Chondrocyte (in vitro differentiated cells): ENCODE measurements at regions not wholly inside any gene's neighbourhood (a gene's known extent, or its start where the extent isn't known, plus 50 kb on each side); places are given as distances from the start of the nearest gene placed in this dataset.
"Not testable (repeated sequence)": the region's sequence is repeated elsewhere in the genome, so short reads cannot be mapped to it uniquely, and the experiment has no call there.

Source experiments
- DNase-seq: peaks from one replicate; pipeline ENCODE4 v3.0.0; 2021; ENCODE audit warnings: mixed read lengths, low spot score
- H3K27ac Mint-ChIP-seq: one replicate; pipeline ENCODE4 v1.8.0; 2021; ENCODE audit warnings: mild to moderate bottlenecking, moderate library complexity, mixed read lengths; ENCODE audit not compliant: unreplicated experiment
- H3K27me3 Mint-ChIP-seq: 2 replicates; pipeline ENCODE4 v1.8.0; 2021; ENCODE audit warnings: low read depth, mixed read lengths
- H3K36me3 Mint-ChIP-seq: 2 replicates; pipeline ENCODE4 v1.8.0; 2021; ENCODE audit warnings: low read depth, mixed read lengths
- H3K4me1 Mint-ChIP-seq: 2 replicates; pipeline ENCODE4 v1.8.0; 2021; ENCODE audit warnings: low read depth, mild to moderate bottlenecking, mixed read lengths
- H3K4me3 Mint-ChIP-seq: one replicate; pipeline ENCODE4 v1.8.0; 2021; ENCODE audit warnings: mild to moderate bottlenecking, moderate library complexity, mixed read lengths; ENCODE audit not compliant: unreplicated experiment
- H3K9me3 Mint-ChIP-seq: 2 replicates; pipeline ENCODE4 v1.8.0; 2021; ENCODE audit warnings: low read depth, mixed read lengths
- CTCF ChIP-seq: fragments of 200-600 bp; sonication (generic); IDR thresholded peaks from 2 replicates; pipeline ENCODE4 v1.5.0; 2021; ENCODE audit warnings: antibody characterized with exemption, mild to moderate bottlenecking, moderate library complexity

GRCh38 chr5:63409737-63410136 is 552.5 kb downstream of the HTR1A start:
- no peak overlapping the region for H3K4me3 Mint-ChIP-seq
- H3K27ac Mint-ChIP-seq: no peak overlapping the region
- H3K9me3 Mint-ChIP-seq: no peaks in the 10 kb centered on the region
- H3K27me3 Mint-ChIP-seq: peaks cover 12% of the 10 kb centered on the region
- no peaks in the 10 kb centered on the region for H3K36me3 Mint-ChIP-seq
- no peak for DNase-seq
- no peak for TF ChIP-seq CTCF
- H3K4me1 Mint-ChIP-seq: no peaks in the 10 kb centered on the region

DNA sequence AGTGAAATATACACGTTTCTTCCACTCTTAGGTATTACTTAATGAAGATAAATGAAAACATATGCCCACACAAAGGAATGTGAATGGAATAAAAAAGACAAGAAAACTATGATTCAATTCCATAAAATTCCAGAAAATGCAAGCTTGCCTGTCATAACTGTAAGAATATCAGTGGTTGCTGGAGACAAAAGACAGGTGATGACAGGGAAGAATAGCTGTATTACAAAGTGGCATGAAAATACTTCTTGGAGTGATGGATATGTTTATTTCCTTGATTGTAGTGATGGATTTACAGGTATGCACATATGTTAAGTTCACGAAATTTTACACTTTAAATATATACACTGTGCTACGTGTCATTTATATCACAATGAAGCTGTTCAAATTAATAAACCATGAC is 553.3 kb downstream of the HTR1A start:
- no peak for TF ChIP-seq CTCF

DNA sequence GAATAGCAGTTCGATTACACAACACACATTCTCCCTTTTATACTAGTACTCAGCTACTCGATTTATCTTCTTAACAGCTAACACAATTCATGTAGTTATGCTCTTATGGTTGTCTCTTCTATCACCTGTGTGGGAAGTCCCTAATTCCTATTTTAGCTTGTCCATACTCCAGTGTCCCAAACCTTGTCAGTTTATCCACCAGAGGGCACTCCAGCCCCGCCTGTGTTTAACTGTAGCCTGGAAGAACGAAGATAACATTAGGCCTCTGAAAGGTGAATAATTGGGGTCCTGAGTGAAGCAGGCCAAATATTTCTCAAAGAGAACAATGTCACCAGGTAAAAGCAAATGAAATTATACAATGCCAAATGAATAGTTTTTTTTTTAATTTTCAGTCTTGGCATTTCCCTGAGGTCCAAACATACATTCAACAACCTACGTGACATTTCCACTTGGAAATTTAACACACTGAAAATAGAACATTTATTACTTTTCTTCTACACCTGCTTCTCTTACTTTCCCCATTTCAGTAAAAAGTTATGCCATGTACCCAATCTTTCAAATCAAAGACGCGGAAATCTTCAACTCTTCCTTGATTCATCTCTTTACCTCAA is 560.7 kb downstream of the HTR1A start:
- Mint-ChIP-seq H3K27ac (no peak overlapping the region), H3K36me3 (no peaks in the 10 kb centered on the region), H3K9me3 (no peaks in the 10 kb centered on the region), H3K4me3 (no peak overlapping the region), H3K27me3 (peaks cover 19% of the 10 kb centered on the region), H3K4me1 (no peaks in the 10 kb centered on the region)
- peak; percentile 47 for DNase-seq
- peak; percentile 92 for TF ChIP-seq CTCF

More for the DNA sequence above, 553.3 kb downstream of the HTR1A start:
- H3K4me1 Mint-ChIP-seq: no peaks in the 10 kb centered on the region
- DNase-seq: no peak
- no peak overlapping the region for H3K27ac Mint-ChIP-seq
- no peaks in the 10 kb centered on the region for H3K9me3 Mint-ChIP-seq
- H3K36me3 Mint-ChIP-seq: no peaks in the 10 kb centered on the region
- no peak overlapping the region for H3K4me3 Mint-ChIP-seq
- peaks cover 16% of the 10 kb centered on the region for H3K27me3 Mint-ChIP-seq

- no peak for DNase-seq
- H3K4me1 Mint-ChIP-seq: no peaks in the 10 kb centered on the region
- no peaks in the 10 kb centered on the region for H3K9me3 Mint-ChIP-seq
- H3K27ac Mint-ChIP-seq: no peak overlapping the region
- H3K27me3 Mint-ChIP-seq: peaks cover 19% of the 10 kb centered on the region
- no peaks in the 10 kb centered on the region for H3K36me3 Mint-ChIP-seq
- TF ChIP-seq CTCF: no peak
- no peak overlapping the region for H3K4me3 Mint-ChIP-seq
Measured at GRCh38 chr5:63400079-63400478, 562.2 kb downstream of the HTR1A start.

DNA sequence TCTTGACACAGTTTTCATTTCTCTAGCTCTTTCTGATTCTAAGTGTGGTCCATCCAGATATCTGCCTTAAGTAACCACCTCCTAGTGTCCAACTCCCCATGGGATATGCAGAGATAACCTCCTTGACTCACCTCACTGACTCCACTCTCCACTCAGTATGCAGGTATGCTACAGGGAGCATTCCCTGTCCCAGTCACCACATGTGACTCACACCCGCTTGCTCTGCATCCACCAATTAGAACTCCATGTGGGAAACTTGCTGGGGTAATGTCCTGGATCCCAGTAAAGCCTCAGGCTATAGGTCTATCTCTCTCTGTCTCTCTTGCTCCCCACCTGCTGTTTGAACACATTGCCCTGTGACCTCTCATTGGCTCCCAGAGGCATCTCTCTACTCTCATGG is 563.9 kb downstream of the HTR1A start:
- DNase-seq: no peak
- no peaks in the 10 kb centered on the region for H3K36me3 Mint-ChIP-seq
- H3K4me3 Mint-ChIP-seq: no peak overlapping the region
- TF ChIP-seq CTCF: no peak
- no peaks in the 10 kb centered on the region for H3K4me1 Mint-ChIP-seq
- H3K27me3 Mint-ChIP-seq: peaks cover 15% of the 10 kb centered on the region
- no peaks in the 10 kb centered on the region for H3K9me3 Mint-ChIP-seq
- no peak overlapping the region for H3K27ac Mint-ChIP-seq

DNA sequence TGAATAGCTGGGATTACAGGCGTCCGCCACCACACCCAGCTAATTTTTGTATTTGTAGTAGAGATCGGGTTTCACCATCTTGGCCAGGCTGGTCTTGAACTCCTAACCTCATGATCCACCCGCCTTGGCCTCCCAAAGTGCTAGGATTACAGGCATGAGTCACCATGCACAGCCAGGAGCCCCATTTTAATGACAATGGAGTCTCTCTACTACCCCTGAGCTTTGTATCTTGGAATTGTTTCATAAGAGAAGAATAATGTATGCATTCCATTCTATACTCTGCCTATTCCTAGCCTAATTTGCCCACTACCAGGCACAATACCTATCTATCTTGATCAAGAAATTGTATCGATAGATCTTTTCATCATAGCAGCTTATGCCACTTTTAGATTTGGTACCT is 574.1 kb downstream of the HTR1A start:
- not testable (repeated sequence) for DNase-seq, H3K9me3 Mint-ChIP-seq, H3K27me3 Mint-ChIP-seq, H3K36me3 Mint-ChIP-seq, H3K4me1 Mint-ChIP-seq, H3K4me3 Mint-ChIP-seq, H3K27ac Mint-ChIP-seq
